Stomach (tissue), 8 donors: ENCODE measurements at regions not wholly inside any gene's neighbourhood (a gene's known extent, or its start where the extent isn't known, plus 50 kb on each side); places are given as distances from the start of the nearest gene placed in this dataset.

Experiments
- DNase-seq, 2 donors: peaks; one replicate each; pipeline versions ENCODE4 v3.0.0 to v3.0.0-alpha.2; 2013 to 2019
- H3K27ac ChIP-seq, 5 donors: fragments of 200-600 bp in 4 of 5; sonication (generic) in 4 of 5; one replicate each; pipeline ENCODE4 v1.5.1; 2013 to 2019; ENCODE audit warnings: mild to moderate bottlenecking in 1 of 5, moderate library complexity in 1 of 5
- H3K27me3 ChIP-seq, 3 donors: fragments of 200-600 bp; sonication (generic); one replicate each; pipeline ENCODE4 v1.5.1; 2017 to 2019; ENCODE audit warnings: mixed run types in 1 of 3
- H3K36me3 ChIP-seq, 4 donors: fragments of 200-600 bp; sonication (generic); 1 replicate in 3 of 4; 2 replicates in 1 of 4; pipeline ENCODE4 v1.5.1; 2016 to 2019
- H3K4me1 ChIP-seq, 4 donors: fragments of 200-600 bp; sonication (generic); one replicate each; pipeline ENCODE4 v1.5.1; 2016 to 2019
- H3K4me3 ChIP-seq, 4 donors: fragments of 200-600 bp; sonication (generic) in 3 of 4; one replicate each; pipeline ENCODE4 v1.5.1; 2016 to 2019; ENCODE audit warnings: mild to moderate bottlenecking in 1 of 4
- H3K9me3 ChIP-seq, 4 donors: fragments of 200-600 bp; sonication (generic); one replicate each; pipeline ENCODE4 v1.5.1; 2016 to 2019
- EP300 ChIP-seq: sonication (generic); formaldehyde crosslinking; IDR thresholded peaks from one replicate; pipeline ENCODE4 v1.6.1; 2017; ENCODE audit warnings: antibody characterized with exemption
- POLR2A ChIP-seq, 4 donors: fragments of 450-650 bp; IDR thresholded peaks; one replicate each; pipeline ENCODE4 v1.6.1; 2016; ENCODE audit warnings: antibody characterized with exemption in 4 of 4, control low read depth in 2 of 4, mild to moderate bottlenecking in 1 of 4, moderate library complexity in 1 of 4
- POLR2AphosphoS5 ChIP-seq, 3 donors: sonication (generic); formaldehyde crosslinking; IDR thresholded peaks; one replicate each; pipeline ENCODE4 v1.6.1; 2016; ENCODE audit warnings: antibody characterized with exemption in 3 of 3
- WGBS, 5 donors: extraction: QIAGEN DNeasy Blood & Tissue Kit in 3 of 5; methylation state at CpG; one replicate each; pipeline versions ENCODE4 v1.1.5 to v1.1.7; 2013 to 2018; 5-methylcytosine and 5-hydroxymethylcytosine counted together
- intact Hi-C: fragments of 100-400 bp; cut with DNase I; formaldehyde crosslinking; loops from one replicate; pipeline ENCODE4 v1.15.1; 2023; ENCODE audit warnings: low total_unique reads
- TF ChIP-seq, protein P1 (sequence below), 7 experiments: fragments of 450-650 bp in 4 of 7; fragments of 200-600 bp in 3 of 7; sonication (generic) in 3 of 7; IDR thresholded peaks; one replicate each; pipeline ENCODE4 v1.5.1; 2016 to 2019; ENCODE audit warnings: antibody characterized with exemption in 7 of 7, control low read depth in 2 of 7, mild to moderate bottlenecking in 1 of 7
- donor health status: healthy with polysubstance abuse.
- donor health status: Bipolar disorder and iron deficiency.
- donor health status: healthy.

DNA sequence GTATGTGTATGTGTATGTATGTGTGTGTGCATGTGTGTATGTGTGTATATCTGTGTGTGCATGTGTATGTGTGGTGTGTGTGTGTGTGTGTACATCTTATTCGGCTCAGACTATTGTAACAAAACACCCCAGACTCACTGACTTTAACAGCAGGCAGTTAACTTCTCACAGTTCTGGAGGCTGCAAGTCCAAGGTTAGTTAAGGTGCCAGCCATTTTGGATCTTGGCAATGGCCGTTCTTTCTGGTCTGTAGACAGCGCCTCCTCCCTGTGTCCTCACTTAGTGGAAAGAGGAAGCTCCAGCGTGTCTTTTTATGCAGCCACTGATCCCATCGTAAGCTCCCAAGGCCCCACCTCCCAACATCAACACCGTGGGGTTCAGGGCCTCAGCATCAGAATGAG is 128.3 kb upstream of the THBS2 start:
- no peaks in the 10 kb centered on the region for H3K36me3 ChIP-seq
- TF ChIP-seq, protein P1, sequence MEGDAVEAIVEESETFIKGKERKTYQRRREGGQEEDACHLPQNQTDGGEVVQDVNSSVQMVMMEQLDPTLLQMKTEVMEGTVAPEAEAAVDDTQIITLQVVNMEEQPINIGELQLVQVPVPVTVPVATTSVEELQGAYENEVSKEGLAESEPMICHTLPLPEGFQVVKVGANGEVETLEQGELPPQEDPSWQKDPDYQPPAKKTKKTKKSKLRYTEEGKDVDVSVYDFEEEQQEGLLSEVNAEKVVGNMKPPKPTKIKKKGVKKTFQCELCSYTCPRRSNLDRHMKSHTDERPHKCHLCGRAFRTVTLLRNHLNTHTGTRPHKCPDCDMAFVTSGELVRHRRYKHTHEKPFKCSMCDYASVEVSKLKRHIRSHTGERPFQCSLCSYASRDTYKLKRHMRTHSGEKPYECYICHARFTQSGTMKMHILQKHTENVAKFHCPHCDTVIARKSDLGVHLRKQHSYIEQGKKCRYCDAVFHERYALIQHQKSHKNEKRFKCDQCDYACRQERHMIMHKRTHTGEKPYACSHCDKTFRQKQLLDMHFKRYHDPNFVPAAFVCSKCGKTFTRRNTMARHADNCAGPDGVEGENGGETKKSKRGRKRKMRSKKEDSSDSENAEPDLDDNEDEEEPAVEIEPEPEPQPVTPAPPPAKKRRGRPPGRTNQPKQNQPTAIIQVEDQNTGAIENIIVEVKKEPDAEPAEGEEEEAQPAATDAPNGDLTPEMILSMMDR (IDR thresholded peaks at IDR 0.05) = no peak
- TF ChIP-seq POLR2A (IDR thresholded peaks at IDR 0.05) = no peak
- no peak for TF ChIP-seq POLR2AphosphoS5 (IDR thresholded peaks at IDR 0.05)
- no peaks in the 10 kb centered on the region for H3K9me3 ChIP-seq
- intact Hi-C loops = no loop called here
- WGBS, 5 donors = 66 to 77% (median 75%) methylated on average over 5 to 6 of the region's 6 CpGs
- H3K4me3 ChIP-seq = no peak overlapping the region
- no peaks in the 10 kb centered on the region for H3K27me3 ChIP-seq
- no peaks in the 10 kb centered on the region for H3K4me1 ChIP-seq
- DNase-seq = no peak
- no peak overlapping the region for H3K27ac ChIP-seq

DNA sequence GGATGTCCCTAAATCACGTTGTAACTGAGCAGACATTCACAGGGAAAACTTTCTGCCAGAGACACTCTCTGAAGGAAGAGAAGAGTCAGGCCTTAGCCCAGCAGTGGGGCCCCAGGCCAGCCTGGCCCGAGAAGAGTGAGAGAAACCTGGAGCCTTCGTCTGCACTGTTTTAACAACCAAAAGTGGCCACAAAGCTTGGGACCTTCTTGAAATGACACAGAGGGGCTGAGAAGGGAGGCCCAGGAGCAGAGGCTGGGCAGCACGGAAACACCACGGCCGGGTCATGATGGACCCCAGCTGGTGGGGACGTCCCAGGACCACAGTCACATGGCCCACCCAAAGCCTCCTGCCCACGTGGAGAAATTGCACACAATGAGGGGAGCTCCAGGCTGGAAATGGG is 126.8 kb upstream of the THBS2 start:
- Histone ChIP-seq H3K27ac (no peak overlapping the region), H3K27me3 (no peaks in the 10 kb centered on the region), H3K9me3 (peaks cover 0 to 10% (median 3%) of the 10 kb centered on the region in 4 donors), H3K36me3 (no peaks in the 10 kb centered on the region), H3K4me1 (no peaks in the 10 kb centered on the region), H3K4me3 (no peak overlapping the region)
- TF ChIP-seq EP300 (no peak), POLR2A (IDR thresholded peaks at IDR 0.05) (no peak), POLR2AphosphoS5 (IDR thresholded peaks at IDR 0.05) (no peak)
- TF ChIP-seq, protein P1 (IDR thresholded peaks at IDR 0.05) = no peak
- intact Hi-C loops = no loop called here
- 56 to 77% (median 72%) methylated on average over 7 to 8 of the region's 8 CpGs for WGBS, 5 donors
- no peak for DNase-seq

GRCh38 chr6:169379495-169380070 is 125.9 kb upstream of the THBS2 start:
- Histone ChIP-seq H3K9me3 (peaks cover 0 to 14% (median 7%) of the 10 kb centered on the region in 4 donors), H3K4me3 (no peak overlapping the region), H3K27me3 (no peaks in the 10 kb centered on the region), H3K36me3 (no peaks in the 10 kb centered on the region), H3K4me1 (no peaks in the 10 kb centered on the region), H3K27ac (no peak overlapping the region)
- DNase-seq = no peak
- 79 to 90% (median 88%) methylated on average over 18 of the region's 18 CpGs for WGBS, 5 donors
- intact Hi-C loops = no loop called here
- TF ChIP-seq, protein P1 (IDR thresholded peaks at IDR 0.05) = no peak

GRCh38 chr6:169378620-169379381 is 125.2 kb upstream of the THBS2 start:
- Histone ChIP-seq H3K27ac (no peak overlapping the region), H3K36me3 (no peaks in the 10 kb centered on the region), H3K4me3 (no peak overlapping the region), H3K9me3 (peaks cover 0 to 14% (median 7%) of the 10 kb centered on the region in 4 donors), H3K4me1 (no peaks in the 10 kb centered on the region), H3K27me3 (no peaks in the 10 kb centered on the region)
- intact Hi-C loops = no loop called here
- 91 to 94% (median 92%) methylated on average over 22 of the region's 22 CpGs for WGBS, 5 donors
- TF ChIP-seq EP300 (no peak), POLR2AphosphoS5 (IDR thresholded peaks at IDR 0.05) (no peak), POLR2A (IDR thresholded peaks at IDR 0.05) (no peak)
- TF ChIP-seq, protein P1 (IDR thresholded peaks at IDR 0.05) = no peak
- no peak for DNase-seq
